K562 (cell line): ENCODE measurements at regions not wholly inside any gene's neighbourhood (a gene's known extent, or its start where the extent isn't known, plus 50 kb on each side); places are given as distances from the start of the nearest gene placed in this dataset.
A peak's percentile ranks its signal among the peaks of the same experiment; 100 is the strongest.

Experiments used
- ARHGAP35 ChIP-seq: fragments of 450-650 bp; IDR thresholded peaks from 2 replicates; pipeline ENCODE4 v1.6.1; 2018; ENCODE audit not compliant: partially characterized antibody
- GABPA ChIP-seq: fragments of 200-800 bp; sonication (Bioruptor generic); conservative IDR thresholded peaks from 2 replicates; pipeline ENCODE4 v1.6.1; 2016; ENCODE audit warnings: low read depth, missing genetic modification characterization, missing compliant biosample characterization
- JUNB ChIP-seq: fragments of 450-650 bp; formaldehyde crosslinking; conservative IDR thresholded peaks from 2 replicates; pipeline ENCODE4 v1.4.0; 2020; ENCODE audit warnings: mild to moderate bottlenecking
- KDM1A ChIP-seq, 2 experiments: fragments of 450-650 bp; IDR thresholded peaks; 2 replicates each; pipeline ENCODE4 v1.6.1; 2016; ENCODE audit warnings: mild to moderate bottlenecking in 2 of 2
- KLF13 ChIP-seq: fragments of 450-650 bp; IDR thresholded peaks from 2 replicates; pipeline ENCODE4 v1.6.1; 2016; ENCODE audit warnings: missing genetic modification characterization, low read depth, mild to moderate bottlenecking, missing compliant biosample characterization, moderate library complexity, borderline replicate concordance
- MAFF ChIP-seq: IDR thresholded peaks from 2 replicates; pipeline ENCODE4 v1.6.1; 2012; ENCODE audit warnings: low read length, improper control_type of control experiment
- MAFK ChIP-seq: IDR thresholded peaks from 2 replicates; pipeline ENCODE4 v1.6.1; 2011; ENCODE audit warnings: low read length, improper control_type of control experiment
- MYBL2 ChIP-seq, 2 experiments: fragments of 450-650 bp in 1 of 2; sonication (generic) in 1 of 2; formaldehyde crosslinking in 1 of 2; IDR thresholded peaks; 2 replicates each; pipeline versions ENCODE4 v1.6.1 to v1.8.1; 2017 to 2022; ENCODE audit warnings: borderline replicate concordance in 1 of 2, inconsistent platforms in 1 of 2, low read depth in 1 of 2, mild to moderate bottlenecking in 1 of 2, missing genetic modification reagents in 1 of 2, moderate library complexity in 1 of 2
- PCBP2 ChIP-seq: fragments of 200-400 bp; formaldehyde crosslinking; IDR thresholded peaks from 2 replicates; pipeline ENCODE4 v1.6.1; 2018; ENCODE audit warnings: low read length, low read depth, mild to moderate bottlenecking, moderate library complexity; ENCODE audit not compliant: poor library complexity, severe bottlenecking
- POLR2A ChIP-seq: fragments of 450-650 bp; conservative IDR thresholded peaks from 2 replicates; pipeline ENCODE4 v1.6.1; 2016
- PRPF4 ChIP-seq: fragments of 200-400 bp; formaldehyde crosslinking; IDR thresholded peaks from one replicate; pipeline ENCODE4 v1.6.1; 2017; ENCODE audit warnings: low read length, low read depth, mild to moderate bottlenecking; ENCODE audit not compliant: insufficient read depth, poor library complexity, severe bottlenecking
- RHOXF2B ChIP-seq: fragments of 250-450 bp; sonication (Bioruptor Pico); conservative IDR thresholded peaks from 2 replicates; pipeline ENCODE4 v1.5.1; 2021
- SNRNP70 ChIP-seq: fragments of 200-400 bp; formaldehyde crosslinking; optimal IDR thresholded peaks from 2 replicates; pipeline ENCODE3; 2017; ENCODE audit warnings: low read depth, low read length
- ZNF175 ChIP-seq: fragments of 200-800 bp; sonication (Bioruptor generic); IDR thresholded peaks from 2 replicates; pipeline ENCODE4 v1.6.1; 2016; ENCODE audit warnings: low read depth, mild to moderate bottlenecking, missing genetic modification characterization, missing compliant biosample characterization
- TF ChIP-seq, protein P1 (sequence below), 2 experiments: fragments of 450-650 bp; IDR thresholded peaks; 2 replicates each; pipeline ENCODE4 v1.6.1; 2016; ENCODE audit warnings: mild to moderate bottlenecking in 2 of 2, borderline replicate concordance in 1 of 2, low read depth in 1 of 2, moderate library complexity in 1 of 2
- TF ChIP-seq, protein P2 (sequence below): sonication (generic); formaldehyde crosslinking; IDR thresholded peaks from 2 replicates; pipeline ENCODE4 v1.8.1; 2023; ENCODE audit warnings: mild to moderate bottlenecking, missing genetic modification reagents

DNA sequence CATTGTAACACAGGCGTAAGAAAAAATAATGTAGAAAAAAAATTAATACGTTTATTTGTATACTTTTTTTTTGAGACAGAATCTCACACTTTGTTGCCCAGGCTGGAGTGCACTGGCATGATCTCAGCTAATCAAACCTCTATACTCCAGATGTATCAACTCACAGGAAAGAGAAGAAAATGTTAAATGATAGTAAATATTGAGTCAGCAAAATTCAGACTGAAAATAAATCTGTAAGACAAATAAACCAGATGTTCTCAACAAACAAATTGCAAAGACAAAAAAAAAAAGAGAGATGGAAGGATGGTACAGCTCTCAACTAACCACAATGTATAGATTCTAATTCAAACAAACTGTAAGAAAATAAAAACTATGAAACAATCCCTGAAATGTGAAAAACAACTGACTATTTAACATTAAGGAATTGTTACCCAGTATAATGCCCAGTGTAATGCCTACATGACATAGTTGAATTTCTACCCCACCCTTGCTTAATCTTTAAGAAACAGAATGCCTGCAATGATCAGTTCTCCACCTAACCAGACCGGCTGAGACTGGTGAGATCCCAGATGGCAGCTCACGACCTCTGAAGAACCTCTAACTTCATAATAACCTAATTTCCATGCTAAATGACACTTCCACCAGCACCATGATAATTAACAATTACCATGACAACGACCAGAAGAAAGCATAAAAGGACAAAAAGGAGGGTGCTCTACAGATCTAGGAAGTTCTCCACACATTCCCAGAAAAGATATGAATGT, 272.0 kb upstream of the GNAI1 start (continued):
- TF ChIP-seq GABPA (tag), result no peak
- no peak for TF ChIP-seq PCBP2
- TF ChIP-seq POLR2A, result no peak
- peak; percentile 42 for TF ChIP-seq MAFF
- no peak for TF ChIP-seq JUNB (CRISPR knock-in tag)
- TF ChIP-seq KDM1A (IDR thresholded peaks at IDR 0.05), result no peak
- TF ChIP-seq ZNF175 (CRISPR knock-in tag), result no peak
- TF ChIP-seq, protein P1, sequence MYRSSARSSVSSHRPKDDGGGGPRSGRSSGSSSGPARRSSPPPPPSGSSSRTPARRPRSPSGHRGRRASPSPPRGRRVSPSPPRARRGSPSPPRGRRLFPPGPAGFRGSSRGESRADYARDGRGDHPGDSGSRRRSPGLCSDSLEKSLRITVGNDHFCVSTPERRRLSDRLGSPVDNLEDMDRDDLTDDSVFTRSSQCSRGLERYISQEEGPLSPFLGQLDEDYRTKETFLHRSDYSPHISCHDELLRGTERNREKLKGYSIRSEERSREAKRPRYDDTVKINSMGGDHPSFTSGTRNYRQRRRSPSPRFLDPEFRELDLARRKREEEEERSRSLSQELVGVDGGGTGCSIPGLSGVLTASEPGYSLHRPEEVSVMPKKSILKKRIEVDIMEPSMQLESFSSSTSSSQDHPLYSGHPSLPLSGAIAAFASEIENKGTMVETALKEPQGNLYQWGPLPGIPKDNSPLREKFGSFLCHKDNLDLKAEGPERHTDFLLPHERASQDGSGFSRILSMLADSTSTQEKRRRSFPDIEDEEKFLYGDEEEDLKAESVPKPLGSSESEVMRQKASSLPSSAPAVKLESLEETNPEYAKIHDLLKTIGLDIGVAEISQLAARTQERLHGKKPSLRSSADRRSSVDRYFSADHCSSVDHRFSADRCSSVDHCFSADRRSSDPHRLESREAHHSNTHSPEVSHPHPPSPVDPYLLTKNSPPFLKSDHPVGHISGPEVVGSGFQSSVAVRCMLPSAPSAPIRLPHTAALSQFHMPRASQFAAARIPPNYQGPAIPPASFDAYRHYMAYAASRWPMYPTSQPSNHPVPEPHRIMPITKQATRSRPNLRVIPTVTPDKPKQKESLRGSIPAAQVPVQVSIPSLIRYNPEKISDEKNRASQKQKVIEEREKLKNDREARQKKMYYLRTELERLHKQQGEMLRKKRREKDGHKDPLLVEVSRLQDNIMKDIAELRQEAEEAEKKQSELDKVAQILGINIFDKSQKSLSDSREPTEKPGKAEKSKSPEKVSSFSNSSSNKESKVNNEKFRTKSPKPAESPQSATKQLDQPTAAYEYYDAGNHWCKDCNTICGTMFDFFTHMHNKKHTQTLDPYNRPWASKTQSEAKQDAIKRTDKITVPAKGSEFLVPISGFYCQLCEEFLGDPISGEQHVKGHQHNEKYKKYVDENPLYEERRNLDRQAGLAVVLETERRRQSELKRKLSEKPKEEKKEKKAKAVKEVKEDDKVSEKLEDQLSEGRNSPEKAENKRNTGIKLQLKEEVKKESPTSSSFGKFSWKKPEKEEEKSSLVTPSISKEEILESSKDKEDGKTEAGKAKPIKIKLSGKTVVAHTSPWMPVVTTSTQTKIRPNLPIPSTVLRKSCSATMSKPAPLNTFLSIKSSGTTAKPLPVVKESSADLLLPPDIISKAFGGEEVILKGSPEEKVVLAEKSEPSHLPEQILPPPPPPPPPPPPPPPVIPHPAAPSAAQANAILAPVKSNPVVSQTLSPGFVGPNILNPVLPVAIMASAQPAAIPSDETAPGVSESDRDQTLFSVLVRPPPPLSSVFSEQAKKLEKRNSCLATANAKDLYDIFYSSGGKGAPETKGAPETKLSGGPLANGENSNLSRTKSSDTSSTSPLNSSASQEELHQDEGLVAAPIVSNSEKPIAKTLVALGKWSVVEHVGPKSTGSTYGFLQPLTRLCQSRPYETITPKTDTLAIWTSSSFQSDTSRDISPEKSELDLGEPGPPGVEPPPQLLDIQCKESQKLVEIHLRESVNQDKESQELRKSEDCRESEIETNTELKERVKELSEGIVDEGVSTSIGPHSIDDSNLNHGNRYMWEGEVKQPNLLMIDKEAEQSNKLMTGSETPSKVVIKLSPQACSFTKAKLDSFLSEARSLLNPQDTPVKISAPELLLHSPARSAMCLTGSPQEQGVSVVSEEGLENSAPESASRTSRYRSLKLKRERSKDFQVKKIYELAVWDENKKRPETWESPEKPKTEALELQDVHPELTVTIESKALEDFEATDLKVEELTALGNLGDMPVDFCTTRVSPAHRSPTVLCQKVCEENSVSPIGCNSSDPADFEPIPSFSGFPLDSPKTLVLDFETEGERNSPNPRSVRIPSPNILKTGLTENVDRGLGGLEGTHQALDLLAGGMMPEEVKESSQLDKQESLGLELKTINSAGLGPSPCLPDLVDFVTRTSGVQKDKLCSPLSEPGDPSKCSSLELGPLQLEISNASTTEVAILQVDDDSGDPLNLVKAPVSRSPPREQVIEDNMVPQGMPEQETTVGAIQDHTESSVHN (IDR thresholded peaks at IDR 0.05; ENCODE audit: borderline replicate concordance in 1 of 2, low read depth in 1 of 2), result no peak
- TF ChIP-seq RHOXF2B (CRISPR knock-in tag), result no peak
- peak; percentile 25; the same call in 1 of the 2 replicates for TF ChIP-seq MAFK
- TF ChIP-seq KLF13 (tag), result no peak
- TF ChIP-seq MYBL2 (IDR thresholded peaks at IDR 0.05; ENCODE audit: low read depth), result no peak
- TF ChIP-seq MYBL2 (CRISPR knock-in tag; IDR thresholded peaks at IDR 0.05; ENCODE audit: borderline replicate concordance), result no peak
- no peak for TF ChIP-seq PRPF4
- TF ChIP-seq SNRNP70, result no peak
- TF ChIP-seq, protein P2, sequence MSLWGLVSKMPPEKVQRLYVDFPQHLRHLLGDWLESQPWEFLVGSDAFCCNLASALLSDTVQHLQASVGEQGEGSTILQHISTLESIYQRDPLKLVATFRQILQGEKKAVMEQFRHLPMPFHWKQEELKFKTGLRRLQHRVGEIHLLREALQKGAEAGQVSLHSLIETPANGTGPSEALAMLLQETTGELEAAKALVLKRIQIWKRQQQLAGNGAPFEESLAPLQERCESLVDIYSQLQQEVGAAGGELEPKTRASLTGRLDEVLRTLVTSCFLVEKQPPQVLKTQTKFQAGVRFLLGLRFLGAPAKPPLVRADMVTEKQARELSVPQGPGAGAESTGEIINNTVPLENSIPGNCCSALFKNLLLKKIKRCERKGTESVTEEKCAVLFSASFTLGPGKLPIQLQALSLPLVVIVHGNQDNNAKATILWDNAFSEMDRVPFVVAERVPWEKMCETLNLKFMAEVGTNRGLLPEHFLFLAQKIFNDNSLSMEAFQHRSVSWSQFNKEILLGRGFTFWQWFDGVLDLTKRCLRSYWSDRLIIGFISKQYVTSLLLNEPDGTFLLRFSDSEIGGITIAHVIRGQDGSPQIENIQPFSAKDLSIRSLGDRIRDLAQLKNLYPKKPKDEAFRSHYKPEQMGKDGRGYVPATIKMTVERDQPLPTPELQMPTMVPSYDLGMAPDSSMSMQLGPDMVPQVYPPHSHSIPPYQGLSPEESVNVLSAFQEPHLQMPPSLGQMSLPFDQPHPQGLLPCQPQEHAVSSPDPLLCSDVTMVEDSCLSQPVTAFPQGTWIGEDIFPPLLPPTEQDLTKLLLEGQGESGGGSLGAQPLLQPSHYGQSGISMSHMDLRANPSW (CRISPR knock-in tag), result no peak
- no peak for TF ChIP-seq ARHGAP35
